ENCODE measurements at regions not wholly inside any gene's neighbourhood (a gene's known extent, or its start where the extent isn't known, plus 50 kb on each side); places are given as distances from the start of the nearest gene placed in this dataset.

- ATAC-seq: no peak
- Histone ChIP-seq H3K27ac (no peak overlapping the region), H3K36me3 (no peaks in the 10 kb centered on the region), H3K9me3 (no peaks in the 10 kb centered on the region), H3K4me1 (no peaks in the 10 kb centered on the region), H3K4me3 (no peak overlapping the region), H3K27me3 (no peaks in the 10 kb centered on the region)
- DNase-seq: no peak
- intact Hi-C loops (cut with DNase I): no loop called here
- TF ChIP-seq CTCF (IDR thresholded peaks at IDR 0.05): no peak
Measured at GRCh38 chr1:227422581-227422980, 104.3 kb upstream of the CDC42BPA start.

- H3K36me3 ChIP-seq: no peaks in the 10 kb centered on the region
- no peak overlapping the region for H3K27ac ChIP-seq
- intact Hi-C loops (cut with DNase I): no loop called here
- DNase-seq (no peak), ATAC-seq (no peak)
- TF ChIP-seq CTCF (IDR thresholded peaks at IDR 0.05): no peak
- no peak overlapping the region for H3K4me3 ChIP-seq
- H3K27me3 ChIP-seq: no peaks in the 10 kb centered on the region
- H3K9me3 ChIP-seq: no peaks in the 10 kb centered on the region
- H3K4me1 ChIP-seq: no peaks in the 10 kb centered on the region
Measured at GRCh38 chr1:227420147-227420546, 101.9 kb upstream of the CDC42BPA start.

GRCh38 chr1:227417756-227418480 is 99.6 kb upstream of the CDC42BPA start:
- H3K9me3 ChIP-seq: no peaks in the 10 kb centered on the region
- ATAC-seq: no peak
- H3K27ac ChIP-seq: no peak overlapping the region
- H3K27me3 ChIP-seq: no peaks in the 10 kb centered on the region
- no peak overlapping the region for H3K4me3 ChIP-seq
- H3K4me1 ChIP-seq: no peaks in the 10 kb centered on the region
- intact Hi-C loops (cut with DNase I): no loop called here
- no peaks in the 10 kb centered on the region for H3K36me3 ChIP-seq
- no peak for DNase-seq
- no peak for TF ChIP-seq CTCF (IDR thresholded peaks at IDR 0.05)

- TF ChIP-seq CTCF (IDR thresholded peaks at IDR 0.05): no peak
- intact Hi-C loops (cut with DNase I): no loop called here
- Histone ChIP-seq H3K27me3 (no peaks in the 10 kb centered on the region), H3K27ac (no peak overlapping the region), H3K4me1 (no peaks in the 10 kb centered on the region), H3K36me3 (no peaks in the 10 kb centered on the region), H3K9me3 (no peaks in the 10 kb centered on the region), H3K4me3 (no peak overlapping the region)
- DNase-seq (no peak), ATAC-seq (no peak)
Measured at GRCh38 chr1:227416156-227416830, 98.0 kb upstream of the CDC42BPA start.

- Histone ChIP-seq H3K27ac (no peak overlapping the region), H3K27me3 (no peaks in the 10 kb centered on the region), H3K4me3 (no peak overlapping the region), H3K36me3 (no peaks in the 10 kb centered on the region), H3K4me1 (no peaks in the 10 kb centered on the region), H3K9me3 (no peaks in the 10 kb centered on the region)
- intact Hi-C loops (cut with DNase I): no loop called here
- TF ChIP-seq CTCF (IDR thresholded peaks at IDR 0.05): no peak
- no peak for ATAC-seq
- DNase-seq: no peak
Measured at GRCh38 chr1:227415115-227415790, 97.0 kb upstream of the CDC42BPA start.

Data from upper lobe of right lung (tissue), 1 donor.